ENCODE measurements at regions not wholly inside any gene's neighbourhood (a gene's known extent, or its start where the extent isn't known, plus 50 kb on each side); places are given as distances from the start of the nearest gene placed in this dataset.
A peak's percentile ranks its signal among the peaks of the same experiment; 100 is the strongest.
"Not testable (repeated sequence)": the region's sequence is repeated elsewhere in the genome, so short reads cannot be mapped to it uniquely, and the experiment has no call there.

DNA sequence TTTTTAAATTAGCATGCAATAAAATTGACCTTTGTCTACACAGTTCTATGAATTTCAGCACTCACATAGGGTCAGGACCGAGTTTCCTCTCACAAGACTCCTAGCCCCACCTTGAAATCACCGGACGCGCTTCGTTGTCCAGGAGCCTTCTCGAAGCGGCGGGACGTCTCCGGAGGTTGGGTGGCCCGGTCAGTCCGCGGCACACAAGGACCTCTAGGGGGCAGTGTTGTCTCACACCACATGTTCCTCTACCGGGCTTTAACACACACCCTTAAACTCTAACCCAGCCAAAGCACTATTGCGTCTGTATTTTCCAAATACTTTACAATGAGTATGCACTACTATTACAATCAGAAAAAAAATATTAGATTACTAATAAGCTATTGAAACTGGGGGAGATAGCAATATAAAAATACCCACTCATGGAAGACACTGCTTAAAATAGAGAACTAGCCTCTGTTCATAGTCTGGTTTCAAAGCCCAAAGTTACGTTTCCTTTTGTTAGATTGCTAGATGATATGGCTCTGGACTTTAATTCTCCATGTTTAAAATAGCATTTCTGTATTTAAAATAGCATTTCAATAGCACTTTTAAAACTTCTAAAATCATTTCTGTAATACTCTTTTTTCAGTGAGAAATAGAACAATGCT, 56.0 kb upstream of the NUTM2D start:
- TF ChIP-seq, protein P1, sequence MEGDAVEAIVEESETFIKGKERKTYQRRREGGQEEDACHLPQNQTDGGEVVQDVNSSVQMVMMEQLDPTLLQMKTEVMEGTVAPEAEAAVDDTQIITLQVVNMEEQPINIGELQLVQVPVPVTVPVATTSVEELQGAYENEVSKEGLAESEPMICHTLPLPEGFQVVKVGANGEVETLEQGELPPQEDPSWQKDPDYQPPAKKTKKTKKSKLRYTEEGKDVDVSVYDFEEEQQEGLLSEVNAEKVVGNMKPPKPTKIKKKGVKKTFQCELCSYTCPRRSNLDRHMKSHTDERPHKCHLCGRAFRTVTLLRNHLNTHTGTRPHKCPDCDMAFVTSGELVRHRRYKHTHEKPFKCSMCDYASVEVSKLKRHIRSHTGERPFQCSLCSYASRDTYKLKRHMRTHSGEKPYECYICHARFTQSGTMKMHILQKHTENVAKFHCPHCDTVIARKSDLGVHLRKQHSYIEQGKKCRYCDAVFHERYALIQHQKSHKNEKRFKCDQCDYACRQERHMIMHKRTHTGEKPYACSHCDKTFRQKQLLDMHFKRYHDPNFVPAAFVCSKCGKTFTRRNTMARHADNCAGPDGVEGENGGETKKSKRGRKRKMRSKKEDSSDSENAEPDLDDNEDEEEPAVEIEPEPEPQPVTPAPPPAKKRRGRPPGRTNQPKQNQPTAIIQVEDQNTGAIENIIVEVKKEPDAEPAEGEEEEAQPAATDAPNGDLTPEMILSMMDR (IDR thresholded peaks at IDR 0.05) = peak in 5 of 7 experiments; percentile 9 to 36 (median 22)
- not testable (repeated sequence) for TF ChIP-seq POLR2A (IDR thresholded peaks at IDR 0.05)
